GM19328 (cell line): ENCODE measurements at regions not wholly inside any gene's neighbourhood (a gene's known extent, or its start where the extent isn't known, plus 50 kb on each side); places are given as distances from the start of the nearest gene placed in this dataset.

Experiments
- ATAC-seq: cut with Tn5 transposase; IDR thresholded peaks from one replicate; pipeline ENCODE4 v1.9.1; 2021; ENCODE audit warnings: mild to moderate bottlenecking, moderate library complexity; ENCODE audit not compliant: unreplicated experiment

DNA sequence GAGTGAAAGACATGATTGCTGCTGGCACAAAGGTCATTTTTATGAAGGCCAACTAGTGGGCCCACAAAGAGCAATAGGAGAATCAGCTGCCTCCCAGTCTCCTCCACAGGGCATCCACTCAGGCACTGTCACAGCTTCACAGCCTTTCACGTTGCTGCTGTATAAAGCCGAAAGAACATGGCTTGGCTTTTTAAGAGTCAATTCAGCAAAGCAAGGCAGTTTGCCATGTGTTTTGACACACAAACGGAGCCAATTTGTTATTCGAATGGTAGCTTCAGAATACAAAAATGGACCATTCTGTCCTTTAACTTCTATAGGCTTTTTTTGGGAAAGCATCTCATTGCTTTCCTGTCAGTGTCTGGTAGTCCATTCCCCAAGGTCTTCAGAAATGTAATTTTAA lies 283.4 kb upstream of the PARD3B start:
- ATAC-seq: no peak

DNA sequence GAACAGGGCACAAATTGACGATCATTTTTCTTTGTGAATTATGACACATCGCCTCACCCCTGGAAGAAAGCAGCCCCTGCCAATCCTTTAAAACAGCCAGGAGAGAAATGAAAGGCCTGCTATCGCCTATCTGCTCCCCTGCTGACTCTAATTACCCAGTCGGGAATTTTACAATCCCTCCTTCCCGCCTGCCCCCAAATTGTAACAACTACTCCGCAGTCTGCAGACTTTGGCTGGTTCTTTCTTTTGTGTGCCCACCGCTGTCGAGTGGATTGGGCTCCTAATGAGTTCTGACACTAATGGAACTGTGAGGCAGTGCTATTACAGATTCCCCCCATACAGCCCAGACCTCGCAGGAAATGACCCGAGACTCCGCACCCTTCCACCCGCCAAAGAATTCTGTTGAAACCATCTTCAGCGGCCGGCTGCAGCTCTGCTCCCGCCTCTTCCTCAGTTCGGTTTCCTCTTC lies 281.2 kb upstream of the PARD3B start:
- no peak for ATAC-seq

DNA sequence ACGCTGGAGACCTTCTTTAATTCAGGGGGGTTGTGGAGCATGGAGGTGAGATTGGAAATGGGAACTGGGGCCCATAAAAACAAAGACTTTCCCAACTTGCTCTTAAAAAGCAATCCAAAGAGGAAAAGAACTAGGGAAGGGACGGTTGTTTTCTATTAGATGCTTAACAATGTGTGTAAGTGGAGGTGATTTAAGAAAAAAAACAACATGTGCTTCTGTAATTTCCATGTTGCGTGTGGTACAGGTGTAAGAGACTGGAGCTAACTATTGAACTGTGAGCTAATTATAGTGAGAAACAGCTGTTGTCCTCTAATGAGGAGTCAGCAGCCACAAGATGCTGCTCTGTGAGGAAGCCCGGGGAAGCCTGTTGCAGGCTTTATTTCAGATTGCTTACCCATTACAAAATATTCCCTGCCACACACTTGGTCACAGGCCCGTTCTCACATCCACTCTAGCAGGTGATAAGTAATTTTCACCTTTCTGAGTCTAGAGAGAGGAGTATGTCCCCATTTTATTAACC lies 280.6 kb upstream of the PARD3B start:
- ATAC-seq: no peak

DNA sequence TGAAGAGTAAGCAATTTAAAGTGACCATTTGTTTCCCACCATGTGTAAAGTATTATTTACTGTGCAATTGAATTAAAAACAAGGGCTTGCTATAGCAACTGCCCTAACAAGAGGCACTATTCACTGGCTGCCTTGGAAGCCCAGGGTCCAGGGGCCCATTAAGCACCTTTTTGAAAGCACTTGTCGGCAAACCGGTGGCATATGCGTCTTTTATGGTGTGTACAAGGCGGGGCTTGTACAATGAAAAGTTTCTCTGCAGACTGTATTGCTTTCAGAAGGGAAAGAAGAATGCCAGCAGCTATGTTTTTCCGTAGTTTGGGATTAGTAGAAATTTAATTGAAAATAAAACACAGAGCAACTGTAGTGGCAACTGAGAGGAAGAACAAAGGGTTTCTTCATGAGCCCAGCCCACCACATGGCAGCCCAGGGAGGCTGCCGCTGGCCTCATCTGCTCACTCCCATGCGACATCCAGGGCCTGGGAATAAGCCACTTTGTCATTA lies 279.5 kb upstream of the PARD3B start:
- no peak for ATAC-seq

DNA sequence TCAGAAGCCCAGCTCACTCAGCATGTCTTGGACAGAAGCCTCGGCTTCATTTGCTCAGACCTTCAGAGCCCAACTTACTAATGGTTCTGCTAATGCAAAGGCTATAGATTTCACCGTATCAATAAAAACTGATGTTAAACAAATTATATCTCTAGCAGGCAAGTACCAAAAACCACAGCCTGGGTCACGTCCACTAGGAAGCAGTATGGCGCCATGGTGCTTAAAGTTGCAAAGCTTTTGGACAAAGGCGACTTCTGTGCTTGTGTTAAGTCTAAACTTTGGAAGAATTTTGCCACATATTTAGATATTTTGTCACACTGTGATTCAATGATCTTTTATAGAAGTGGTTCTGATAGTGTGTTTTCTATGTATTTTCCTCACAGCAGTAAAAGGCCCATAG lies 276.8 kb upstream of the PARD3B start:
- no peak for ATAC-seq

DNA sequence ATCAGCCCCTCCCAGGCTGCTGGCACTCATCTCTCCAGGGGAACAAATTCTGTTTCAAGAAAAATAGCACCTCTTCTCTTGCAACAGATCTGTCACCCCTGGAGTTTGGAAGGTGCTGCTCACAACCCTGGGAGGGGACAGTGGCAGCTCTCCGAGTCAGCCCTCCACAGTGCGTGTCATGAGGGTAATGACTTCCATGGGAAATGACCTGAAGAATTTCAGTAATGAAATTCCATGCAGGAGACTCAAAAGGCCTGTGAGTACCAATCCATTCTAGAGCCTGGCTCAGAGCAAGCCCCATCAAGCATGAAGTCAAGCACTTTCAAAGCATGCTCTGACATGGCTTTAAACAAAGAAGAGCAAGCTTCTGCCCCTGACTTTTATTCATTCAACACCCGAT lies 276.3 kb upstream of the PARD3B start:
- ATAC-seq: no peak

DNA sequence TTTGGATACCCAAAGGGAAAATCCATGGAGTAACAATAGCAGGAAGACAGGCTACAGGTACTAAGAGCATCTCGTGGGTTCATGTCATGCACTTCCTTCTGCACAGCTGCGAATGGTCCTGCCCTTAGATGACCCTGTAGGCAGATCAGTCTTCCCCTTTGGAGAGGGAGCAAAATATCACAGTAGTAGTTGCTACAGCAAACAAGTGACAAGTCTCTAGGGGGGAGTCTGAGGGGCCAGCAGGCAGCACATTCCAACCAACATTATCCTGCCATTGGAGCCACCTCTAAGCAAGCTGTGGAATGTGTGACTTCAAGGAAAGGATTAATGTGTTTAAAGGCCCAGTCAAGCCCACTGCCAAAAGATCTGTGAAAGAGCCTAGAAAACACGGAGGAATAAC lies 273.2 kb upstream of the PARD3B start:
- ATAC-seq: no peak

DNA sequence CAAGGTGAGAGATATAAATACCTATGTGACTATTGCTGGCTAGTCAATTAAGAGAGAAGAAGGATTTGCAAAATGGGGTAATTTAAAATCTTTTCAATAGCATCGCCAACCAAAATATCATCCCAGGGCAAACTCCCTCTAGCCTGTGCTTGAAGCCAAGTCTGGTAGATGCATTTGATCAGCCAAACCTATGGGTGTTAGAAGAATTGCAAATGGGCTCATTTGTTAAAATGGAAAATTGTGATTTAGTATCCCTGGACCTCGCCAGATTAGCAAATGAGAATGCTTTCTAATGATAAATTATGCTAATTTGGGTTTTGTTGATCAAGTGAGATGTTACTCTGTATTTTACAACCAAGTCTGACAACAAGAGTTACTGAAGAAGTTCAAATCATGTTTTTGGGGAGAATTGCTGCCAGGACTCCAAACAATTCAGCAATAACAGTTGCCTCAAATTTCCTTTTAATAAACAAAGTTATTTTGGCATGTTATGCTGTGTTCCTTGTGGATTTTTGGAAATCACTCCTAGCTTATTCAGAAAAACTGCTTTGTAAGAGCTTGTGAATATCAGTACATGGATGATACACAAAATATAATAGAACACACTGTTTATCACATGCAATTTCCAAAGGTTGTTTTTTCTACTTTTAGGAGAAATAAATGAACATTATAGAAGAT lies 272.5 kb upstream of the PARD3B start:
- no peak for ATAC-seq

DNA sequence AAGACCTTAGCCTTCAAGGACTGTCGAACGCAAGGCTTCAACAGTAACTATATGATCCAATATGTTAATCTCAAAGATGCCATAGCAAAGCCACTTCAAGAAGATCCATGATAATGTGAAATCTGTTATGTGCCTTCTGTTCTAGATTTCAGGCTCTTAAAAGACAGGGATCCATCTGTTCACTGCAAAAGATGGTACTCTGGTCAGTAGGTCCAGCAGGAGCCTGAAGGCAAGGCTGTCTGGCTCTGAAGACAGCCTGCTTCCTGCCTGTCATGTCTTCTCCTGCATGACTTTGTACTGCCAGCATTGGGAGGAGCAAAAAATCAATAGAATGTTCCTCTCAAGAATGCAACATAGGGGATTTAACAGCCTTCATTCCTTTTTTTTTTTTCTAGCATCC lies 270.8 kb upstream of the PARD3B start:
- no peak for ATAC-seq

DNA sequence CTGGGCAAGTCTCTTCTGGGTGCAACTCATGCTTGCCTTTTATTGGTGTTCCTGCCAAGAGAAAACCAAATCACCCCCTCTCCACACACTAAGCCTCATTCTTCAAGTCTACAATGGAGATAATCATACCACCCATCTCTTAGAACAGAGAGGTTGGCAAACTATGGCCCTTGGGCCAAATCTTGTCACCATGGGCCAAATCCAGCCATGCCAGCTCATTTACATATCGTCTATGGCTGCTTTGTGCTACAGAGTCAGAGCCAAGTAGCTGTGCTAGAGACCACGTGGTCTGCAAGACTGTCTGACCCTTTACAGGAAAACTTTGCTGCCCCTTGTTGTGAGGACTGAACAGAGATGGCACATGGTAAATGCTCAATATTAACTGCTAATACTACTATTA lies 270.3 kb upstream of the PARD3B start:
- ATAC-seq: no peak

DNA sequence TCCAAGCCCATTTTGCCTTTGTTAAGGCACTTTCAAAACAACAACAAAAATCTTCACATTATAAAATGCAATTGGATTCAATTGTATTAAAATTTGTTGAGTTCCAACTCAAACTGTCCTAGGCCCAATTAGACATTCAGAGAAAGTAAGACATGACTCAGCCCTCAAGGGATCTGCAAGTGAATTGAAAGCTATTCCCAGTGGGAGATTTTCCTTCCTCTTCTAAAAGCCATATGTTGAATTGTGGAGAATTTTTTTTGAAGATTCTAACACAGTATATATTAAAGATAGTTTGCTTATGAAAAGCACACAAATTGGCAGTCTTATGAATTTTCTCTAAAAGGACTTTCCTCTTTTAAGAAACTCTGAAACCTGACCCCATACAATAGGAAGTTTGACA lies 268.0 kb upstream of the PARD3B start:
- no peak for ATAC-seq

DNA sequence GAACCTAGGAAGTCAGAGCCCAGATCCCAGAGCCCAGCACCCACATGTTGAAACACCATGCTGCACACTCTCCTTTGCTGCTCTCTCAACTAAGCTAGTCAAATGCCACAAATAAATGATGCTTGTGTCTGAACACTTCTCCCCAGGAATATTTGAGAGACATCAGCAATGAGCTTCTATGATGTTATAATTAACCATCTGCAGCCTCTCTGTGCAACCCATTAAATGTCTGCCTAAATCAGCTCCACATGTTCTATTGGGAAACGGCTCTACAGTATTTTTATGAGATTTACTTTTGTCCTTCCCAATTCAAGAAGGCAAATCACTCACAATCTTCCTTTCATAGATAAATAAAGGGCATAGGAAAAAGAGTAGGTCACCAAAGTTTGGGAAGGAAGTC lies 266.8 kb upstream of the PARD3B start:
- ATAC-seq: no peak

DNA sequence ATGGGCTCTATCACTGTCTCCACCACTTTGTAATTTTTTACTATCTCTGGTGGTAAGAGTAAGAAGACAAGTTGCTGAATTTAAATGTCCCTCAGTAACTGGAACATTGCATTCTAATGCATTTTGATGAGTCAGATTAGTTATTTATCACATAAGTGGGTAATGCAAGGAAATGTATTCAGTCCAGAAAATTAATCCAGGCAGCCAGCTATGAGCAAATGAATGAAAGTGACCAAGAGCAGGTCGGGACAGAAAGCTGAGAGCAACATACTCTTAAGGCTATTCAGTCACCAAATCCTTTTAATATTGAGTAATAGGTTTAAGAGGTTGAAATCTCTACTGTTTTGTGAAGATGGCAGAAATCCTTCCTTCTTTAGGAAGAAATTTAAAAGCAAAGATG lies 265.5 kb upstream of the PARD3B start:
- ATAC-seq: no peak

DNA sequence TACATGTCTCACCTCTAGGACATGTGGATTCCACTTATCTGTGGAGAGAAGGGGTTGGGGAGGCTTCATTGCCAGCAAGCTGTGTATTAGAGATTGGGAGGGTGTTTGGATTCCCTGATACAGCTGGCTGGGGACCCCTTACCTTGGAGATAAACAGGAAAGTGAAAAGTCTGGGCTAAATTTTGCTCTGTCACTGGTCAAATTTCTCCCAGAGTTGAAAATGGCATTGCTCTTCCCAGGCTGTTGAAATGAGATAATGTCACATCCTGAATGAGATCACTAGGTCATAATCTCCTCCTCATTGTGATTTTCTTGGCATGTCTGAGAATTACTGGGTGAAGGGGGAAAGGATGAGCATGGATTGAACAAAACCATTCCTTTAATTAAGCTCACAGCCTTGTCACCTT lies 265.0 kb upstream of the PARD3B start:
- ATAC-seq: no peak

DNA sequence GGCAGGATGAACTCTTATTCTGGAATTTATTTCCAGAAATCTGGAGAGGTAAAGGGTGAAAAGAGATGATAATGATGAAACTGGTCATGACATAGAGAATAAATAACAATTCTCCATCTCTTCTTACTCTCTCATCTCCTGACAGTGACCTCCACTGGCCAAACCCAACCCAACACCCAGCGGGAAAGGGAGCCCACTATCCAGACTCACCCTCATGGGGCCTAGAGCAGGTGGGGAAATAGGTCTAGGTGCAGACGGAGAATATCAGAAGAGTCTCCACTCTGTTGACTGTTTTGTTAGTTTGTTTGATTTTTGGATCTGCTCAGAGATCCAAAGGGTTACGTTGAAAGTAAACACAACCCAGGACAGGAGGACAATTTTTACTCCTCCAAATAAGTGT lies 263.2 kb upstream of the PARD3B start:
- no peak for ATAC-seq

DNA sequence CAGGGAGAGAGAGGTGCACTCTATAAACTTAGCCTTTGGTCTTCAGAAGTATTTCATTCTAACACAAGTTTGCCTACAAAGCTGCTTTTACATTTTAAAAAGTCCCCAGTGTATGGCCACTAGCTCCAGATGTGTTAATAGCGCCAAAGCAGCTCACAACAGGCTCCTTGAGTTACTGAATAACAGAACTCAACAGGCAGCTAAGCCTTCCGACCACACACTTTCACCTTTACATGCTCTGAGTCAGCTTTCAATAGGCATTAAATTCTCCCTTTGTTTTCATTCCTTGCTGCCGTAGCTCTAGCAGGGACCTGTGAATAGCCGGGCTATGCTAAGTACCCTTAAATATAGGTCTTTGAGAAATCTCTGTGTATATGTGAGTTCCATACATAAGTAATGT lies 262.8 kb upstream of the PARD3B start:
- no peak for ATAC-seq

DNA sequence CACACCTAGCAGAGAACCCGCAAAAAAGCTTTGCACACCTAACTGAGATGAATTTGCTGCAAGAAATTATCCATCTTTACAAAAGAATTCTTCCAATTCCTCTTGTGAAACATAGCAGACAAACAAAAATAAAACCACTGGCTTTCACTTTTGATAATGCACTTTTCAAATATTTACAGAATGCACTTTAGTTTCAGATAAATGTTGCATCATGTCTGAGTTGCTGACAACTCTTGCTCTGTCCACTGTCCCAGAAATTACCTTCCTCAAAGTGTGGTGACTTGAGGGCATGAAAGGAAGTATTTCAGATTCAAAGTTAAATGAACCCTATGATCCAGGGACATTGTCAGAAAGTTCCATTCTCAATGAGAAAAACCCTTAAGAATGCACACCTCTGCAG lies 256.2 kb upstream of the PARD3B start:
- ATAC-seq: no peak

DNA sequence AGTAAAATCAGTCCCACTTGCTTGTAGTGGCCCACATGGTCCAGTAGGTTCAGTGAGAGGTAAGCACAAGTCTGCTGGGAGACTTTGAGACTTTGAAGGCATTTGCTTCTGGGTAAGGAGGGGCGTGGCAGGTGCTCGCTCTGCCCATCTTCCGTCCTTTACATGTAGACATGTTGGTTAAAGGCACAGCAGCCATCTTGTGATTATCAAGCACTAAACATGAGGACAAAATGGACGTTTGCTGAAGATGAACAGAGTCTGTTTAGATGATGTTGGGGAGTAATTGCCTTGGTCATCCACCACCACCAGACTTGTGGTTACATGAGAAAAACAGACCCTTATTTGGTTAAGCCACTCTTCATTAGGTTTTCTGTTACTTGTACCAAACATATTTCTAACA lies 252.8 kb upstream of the PARD3B start:
- no peak for ATAC-seq

DNA sequence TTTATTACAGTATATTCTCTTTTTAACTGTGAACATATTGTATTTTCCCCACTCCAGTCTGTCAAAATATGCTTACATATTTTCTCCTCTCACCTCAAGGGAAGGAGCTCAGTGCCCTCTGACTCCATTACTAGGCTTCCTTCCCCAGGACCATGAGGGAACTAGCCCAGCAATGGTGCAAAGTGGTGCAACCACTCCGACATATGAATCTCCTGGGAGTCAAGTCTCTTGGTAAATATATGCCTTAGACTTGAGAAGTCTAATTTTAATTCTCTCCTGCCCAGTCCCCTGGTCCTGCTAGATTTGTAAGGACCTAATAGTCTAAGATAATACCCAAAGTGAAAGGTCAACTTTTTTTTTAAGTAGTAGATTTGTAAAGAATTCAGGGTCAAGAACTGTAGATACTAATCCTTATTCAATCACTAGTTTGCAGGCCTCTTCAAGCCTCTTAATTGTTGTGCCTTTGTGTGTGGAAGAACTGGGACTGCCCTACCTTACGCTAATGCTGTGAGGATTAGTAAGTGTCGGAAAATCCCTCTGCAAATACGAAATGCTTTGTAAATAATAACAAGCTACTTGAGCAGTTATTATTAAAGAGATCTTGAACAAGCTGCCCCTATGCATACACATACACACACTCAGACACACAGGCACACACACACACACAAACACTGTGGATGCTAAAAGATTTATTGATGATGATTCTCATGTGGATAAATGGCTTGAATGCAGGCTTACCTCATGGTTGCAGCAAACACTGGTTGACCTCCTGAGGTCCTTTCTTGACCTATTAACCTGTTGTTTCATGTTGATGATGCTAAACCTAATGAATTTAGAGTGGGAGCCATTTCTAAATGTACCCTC lies 251.2 kb upstream of the PARD3B start:
- ATAC-seq: no peak

DNA sequence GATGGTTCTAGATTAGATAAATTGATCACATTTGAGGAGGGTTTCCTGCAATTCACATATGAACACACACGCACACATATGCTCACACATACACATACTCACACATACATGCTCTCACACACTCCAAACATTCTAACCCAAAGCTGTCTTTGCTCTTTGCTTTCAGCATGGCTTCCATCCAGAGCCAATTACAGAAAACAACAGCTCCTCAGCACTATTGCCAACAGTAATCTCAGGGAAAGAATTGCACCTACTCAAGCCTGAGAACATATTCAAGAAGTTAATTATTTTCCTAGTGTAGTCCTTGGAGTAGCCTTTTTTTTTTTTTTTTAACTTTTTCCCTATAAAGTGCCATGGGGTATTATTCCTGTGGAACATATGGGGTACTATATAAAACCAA lies 246.9 kb upstream of the PARD3B start:
- no peak for ATAC-seq

DNA sequence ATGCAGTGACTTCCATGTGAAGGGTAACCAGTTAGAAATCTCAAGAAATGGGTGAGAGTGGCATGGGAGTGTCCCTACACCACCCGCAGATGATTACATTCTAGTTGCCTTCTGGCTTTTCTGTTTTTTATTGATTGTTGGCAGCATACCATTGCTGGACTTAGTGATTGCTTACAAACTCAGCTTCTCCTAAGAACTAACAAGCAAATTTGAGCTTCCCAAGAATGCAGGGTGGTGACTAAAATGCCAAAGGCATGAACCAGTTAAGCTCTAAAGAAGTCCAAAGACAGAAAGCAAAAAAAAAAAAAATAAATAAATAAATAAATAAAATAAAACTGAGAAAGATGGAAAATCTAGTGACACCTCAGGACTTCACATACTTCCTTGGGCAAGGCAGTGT lies 245.5 kb upstream of the PARD3B start:
- ATAC-seq: no peak

DNA sequence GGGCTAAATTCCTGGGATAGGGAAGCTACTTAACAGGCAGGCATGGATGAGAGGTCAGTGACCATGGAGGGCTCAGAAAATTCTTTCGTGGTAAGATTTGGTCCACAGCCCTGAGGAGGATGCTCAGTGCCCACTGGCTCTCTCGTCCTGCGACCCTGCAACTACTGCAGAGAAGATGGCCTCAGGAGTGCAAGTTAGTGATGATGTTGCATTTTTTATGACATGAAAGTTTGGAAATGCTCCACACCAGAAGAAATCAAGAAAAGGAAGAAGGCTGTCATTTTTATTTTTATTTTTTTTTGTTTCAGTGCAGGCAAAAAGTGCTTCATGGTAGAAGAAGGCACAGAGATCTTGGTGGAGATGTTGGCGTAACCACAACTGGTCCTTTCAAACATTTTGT lies 238.6 kb upstream of the PARD3B start:
- ATAC-seq: no peak
